DMS114 treated with DMSO at 0.1 percent for 48 hours (cell line): ENCODE measurements at regions not wholly inside any gene's neighbourhood (a gene's known extent, or its start where the extent isn't known, plus 50 kb on each side); places are given as distances from the start of the nearest gene placed in this dataset.

Source experiments
- DNase-seq: peaks from one replicate; lab custom pipeline; 2025; ENCODE audit not compliant: unreplicated experiment; lab: John Stamatoyannopoulos, UW

DNA sequence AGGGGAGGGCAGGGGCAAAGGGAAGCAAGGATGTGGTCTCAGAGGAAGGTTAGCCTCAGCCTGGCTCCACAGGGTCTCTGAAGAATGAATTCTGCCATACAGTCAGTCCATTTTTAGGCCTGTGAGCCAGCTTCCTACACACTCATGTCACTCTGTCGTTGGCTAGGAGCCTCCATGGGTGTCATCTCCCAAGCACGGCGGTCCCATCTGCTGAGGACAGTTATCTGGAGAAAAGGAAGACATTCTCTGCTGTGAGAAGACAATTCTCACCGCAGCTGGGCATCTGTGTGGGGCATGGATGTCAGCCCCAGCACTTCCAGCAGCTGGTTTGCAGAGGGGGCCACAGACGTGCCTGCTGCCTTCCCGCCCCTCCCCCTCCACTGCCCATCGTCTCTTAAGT lies 167.6 kb downstream of the LINC00237 start:
- no peak for DNase-seq

DNA sequence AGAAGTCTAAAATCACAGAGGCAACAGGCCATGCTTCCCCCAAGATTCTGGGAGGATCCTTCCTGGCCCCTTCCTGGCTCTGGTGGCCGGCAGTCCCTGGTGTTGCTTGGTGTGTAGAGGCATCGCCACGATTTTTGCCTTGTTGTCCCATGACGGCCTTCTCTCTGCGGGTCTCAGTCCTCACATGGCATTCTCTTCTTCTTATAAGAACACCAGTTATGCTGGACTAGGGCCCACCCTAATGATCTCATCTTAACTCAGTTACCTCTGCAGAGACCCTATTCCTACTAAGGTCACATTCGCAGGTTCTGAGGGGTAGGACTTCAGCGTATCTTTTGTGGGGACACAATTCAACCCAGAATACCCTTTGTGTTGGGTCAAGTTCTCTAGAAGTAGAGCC lies 168.0 kb downstream of the LINC00237 start:
- no peak for DNase-seq

DNA sequence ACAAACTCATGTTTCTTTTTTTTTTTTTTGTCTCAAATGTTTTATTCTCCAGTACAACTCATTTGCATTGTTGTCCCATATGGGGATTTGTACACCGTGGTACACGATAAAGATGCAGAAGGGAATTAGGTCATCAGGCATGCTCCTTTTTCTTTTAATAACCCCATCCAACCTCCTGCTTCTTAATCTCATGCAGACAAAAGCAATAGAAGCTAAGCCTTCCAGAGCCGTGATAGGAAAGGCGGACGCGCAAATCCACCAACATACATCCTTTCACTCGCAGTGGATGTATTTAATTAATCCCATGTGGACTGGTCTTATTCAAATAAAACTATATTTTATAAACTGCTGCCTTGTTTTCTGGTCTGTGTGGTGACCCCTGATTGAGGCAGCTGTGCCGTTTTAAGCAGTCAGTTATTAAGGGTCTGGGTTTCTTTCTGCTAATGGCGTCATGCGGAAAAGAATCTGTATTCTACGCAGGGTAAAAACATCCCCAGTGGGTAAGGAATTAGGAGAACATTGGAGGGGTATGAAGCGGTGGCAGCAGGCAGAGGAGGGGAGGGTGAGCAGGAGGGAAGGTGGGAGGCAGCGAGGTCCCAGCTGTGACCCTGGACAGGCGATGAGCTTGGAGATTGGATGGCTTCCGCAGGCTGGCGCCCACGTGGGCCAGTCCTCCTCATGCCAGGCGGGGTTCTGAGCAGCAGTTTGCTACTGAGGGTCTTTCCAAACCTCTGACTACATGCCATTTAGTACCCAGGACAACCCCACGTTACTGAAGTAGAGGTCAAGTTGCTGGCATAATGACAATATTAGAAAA lies 172.8 kb downstream of the LINC00237 start:
- DNase-seq = no peak

DNA sequence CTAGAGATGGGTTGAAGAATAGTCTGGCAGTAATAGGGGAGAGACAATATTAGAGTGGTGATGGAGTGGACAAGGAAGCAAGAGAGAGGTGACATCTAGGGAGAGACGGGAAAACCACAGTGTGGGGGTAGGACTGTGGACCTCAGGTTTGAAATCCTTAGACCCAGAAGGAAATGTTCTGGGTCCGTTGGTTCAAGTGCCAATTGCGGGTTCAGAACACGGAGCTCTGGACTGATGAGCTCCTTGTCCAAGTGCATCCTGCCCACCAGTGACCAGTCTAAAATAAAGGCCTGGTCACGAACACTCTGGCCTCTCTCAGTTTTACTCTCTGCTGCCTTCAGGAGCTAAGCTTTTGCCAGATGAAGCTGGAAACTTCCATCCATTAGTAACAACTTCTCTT lies 174.0 kb downstream of the LINC00237 start:
- no peak for DNase-seq

DNA sequence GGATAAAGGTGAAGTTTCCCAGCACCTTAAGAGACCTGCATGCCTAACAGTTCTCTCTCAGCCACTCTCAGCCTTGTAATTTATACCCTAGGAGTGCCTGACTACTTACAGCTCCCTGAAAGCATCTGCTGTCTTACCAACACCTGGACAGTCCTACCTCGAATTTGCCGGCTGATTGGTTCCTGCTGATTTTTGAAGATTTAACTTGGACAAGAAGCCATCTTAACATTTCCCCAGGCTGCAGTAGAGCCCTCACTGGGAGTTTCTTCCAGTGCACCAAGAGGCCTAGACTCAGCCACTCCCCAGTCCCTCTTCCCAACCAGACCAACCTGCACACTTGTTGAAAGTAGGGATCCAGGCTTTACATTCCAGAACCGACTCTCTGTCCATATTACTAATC lies 174.5 kb downstream of the LINC00237 start:
- no peak for DNase-seq

DNA sequence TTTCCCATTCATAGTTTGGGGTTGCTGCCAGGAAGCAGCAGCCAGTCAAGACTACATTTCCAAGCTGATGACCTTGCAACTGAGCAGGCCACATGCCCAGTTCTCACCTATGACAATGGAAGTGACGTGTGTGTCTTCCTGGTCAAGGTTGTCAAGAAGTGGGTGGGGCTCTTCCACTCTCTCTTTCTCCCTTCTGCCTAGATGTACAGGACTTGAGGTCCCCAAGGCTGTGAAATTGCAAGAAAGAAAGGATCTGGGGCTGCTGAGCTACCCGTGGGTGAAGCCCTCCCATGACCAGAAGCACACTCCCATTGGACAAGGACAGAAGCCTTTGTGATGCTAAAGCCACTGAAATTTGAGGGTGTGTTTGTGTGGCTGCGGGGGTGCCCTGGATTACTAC lies 175.1 kb downstream of the LINC00237 start:
- DNase-seq = no peak

DNA sequence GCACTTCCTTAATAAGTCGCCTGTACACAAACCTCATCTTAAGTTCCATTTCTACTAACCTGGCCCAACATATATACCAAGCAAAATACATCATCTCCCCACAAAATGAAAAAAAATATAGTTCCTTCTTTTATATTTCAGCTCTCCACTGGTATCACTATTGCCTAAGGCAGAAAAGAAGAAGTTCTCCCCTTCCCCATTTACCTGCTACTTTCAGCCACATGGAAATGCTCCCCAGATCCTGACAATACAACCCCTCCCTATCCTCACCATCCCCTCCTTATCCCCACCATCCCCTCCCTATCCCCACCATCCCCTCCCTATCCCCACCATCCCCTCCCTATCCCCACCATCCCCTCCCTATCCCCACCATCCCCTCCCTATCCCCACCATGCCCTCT lies 175.7 kb downstream of the LINC00237 start:
- DNase-seq = no peak

DNA sequence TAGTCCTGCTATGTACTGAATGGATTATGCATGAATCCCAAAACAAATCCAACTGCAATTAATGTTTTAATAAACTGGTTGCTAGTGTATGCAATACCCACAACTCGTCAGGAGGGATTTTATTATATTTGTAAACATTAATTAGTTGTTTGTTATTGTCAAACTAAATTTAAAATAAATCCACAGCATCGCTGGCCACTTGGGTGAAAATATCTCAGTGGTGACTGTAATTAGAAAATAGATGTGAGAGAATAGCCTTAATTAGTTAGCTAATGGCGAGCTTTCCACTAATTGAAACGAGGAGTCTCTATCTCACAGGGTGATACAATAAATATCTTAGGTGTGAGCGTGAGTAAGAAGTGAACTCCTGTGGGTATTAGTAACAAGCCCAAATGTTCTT lies 176.8 kb downstream of the LINC00237 start:
- DNase-seq = no peak

DNA sequence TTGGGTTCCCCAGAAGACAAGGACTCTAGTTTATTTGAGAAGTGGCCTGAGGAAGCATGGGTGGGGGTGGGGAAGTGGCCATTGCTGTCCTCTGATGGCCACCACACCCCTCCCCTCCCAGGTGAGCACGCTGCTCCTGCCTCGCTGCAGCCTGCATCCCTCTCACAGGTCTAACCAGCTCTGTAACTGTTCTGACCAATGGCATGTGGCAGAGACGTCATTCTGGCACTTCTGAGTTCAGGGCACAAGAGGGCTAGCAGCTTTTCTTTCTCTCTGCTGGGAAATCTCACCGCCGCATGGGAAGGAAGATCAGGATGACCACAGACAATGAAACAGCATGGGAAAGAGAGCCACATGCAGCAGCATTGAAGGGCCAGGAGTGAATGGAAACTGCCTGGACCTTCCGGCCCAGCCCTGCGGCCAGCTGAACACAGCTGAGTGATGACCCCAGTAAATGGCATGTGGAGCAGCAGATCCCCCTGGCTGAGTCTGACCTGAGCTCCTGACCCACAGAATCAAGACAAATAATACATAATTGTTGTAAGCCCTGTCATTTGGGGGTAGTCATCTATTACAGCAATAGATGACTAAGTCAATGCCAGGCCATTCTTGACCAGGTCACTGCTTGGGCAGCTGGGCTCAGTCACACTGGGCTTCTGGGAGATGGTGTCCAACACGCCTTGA lies 179.8 kb downstream of the LINC00237 start:
- DNase-seq = no peak

DNA sequence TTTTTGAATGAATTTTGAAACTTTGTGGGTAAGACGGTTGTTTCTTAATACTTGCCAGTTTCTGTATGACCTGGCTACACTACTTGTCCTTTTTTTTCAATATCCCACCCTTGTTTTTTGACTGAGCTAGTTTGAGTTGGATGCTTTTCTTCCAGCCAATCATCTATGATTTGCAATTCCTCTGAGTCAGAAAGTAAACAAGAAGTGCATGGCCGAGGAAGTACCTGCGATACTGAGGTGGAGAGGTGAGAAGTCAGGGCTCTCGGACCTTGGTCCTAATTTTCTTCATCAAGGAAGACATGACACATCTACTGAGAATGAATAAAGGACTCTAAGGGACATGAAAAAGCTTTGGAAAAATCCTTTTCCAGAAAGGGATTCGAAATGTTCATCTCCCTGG lies 185.7 kb downstream of the LINC00237 start:
- no peak for DNase-seq

DNA sequence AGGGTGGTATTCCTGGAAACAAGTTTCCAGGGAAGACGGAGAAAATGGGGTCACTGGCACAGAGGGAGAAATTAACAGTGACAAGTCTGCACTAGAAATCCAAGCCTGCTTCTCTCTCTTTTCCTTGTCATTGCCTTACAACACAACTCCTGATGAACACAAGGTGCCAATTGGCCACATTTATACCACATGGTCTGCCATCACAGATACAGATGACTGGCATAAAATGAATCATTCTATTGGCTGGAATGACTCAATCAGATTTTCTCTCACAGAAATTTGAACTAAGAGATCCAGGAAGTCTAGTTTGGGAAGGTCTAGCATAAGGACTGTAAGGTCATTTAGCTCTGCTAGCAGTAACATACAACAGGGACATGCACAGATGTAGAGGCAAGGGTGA lies 190.3 kb downstream of the LINC00237 start:
- no peak for DNase-seq

DNA sequence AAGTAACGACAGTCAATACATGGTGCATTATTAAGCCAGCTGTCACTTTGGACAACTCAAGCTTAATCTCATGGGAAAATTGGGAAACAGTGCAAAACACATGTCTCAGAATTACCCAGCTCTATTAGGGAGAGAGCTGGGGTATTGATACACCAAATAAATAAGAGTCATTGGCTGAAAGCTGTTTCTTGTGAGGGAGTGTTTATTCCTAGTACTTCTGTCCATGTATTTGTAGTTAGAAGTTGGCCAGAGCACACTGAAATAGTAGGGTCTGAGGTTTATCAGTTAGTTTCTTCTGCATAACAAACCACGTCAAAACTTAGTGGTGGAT lies 192.0 kb upstream of the RALGAPA2 start:
- no peak for DNase-seq

DNA sequence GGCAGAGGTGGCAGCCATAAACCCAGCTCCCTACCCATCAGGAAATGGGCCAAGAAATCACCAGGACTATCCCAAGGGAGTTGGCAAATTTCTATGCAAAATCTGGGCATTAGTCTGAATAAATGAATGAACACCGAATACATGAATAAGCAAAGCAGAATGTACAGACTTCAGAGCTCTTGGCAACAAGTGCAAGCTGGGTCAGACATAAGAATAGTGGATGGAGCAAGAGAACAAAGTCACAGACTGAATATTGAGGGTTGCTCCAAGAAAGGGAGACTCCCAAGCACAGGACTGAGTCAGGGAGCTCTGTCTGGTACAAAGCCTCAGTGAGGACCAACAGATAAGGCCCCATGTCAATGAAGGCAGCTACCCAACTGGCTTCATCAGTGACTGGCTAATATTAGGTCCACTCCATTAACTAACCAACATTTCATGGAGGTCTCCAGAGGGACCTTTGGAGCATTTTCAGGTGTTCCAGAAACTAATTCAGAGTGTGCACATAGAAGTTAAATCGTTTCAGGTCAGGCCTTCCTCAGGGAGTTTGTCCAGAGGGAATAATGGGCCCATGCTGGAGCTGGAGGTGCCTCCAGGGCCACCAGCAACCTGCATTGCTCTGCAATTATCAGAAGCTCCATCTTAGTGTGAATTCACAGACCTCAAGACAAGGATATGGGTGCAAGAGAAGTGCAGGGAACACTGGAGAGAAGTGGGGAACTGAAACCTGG lies 191.5 kb upstream of the RALGAPA2 start:
- DNase-seq = no peak

DNA sequence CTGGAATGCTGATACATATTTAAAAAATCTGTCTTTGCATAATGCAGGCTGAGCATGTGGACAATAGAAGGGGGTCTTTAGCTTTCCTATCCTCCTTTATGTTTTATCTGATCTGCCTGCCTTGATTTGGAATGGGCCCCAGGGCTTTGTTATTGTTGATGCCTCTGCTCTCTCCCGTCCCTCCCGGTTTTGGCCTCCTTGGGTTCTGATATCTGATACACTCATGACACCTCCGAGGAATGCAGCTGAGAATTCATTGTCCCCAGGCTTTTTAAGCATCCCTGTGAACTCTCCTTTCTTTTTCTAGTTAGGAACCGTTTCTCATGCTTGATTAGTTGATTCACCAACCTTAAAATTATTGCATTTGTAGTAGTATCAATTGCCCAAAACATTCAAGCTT lies 185.5 kb upstream of the RALGAPA2 start:
- no peak for DNase-seq

DNA sequence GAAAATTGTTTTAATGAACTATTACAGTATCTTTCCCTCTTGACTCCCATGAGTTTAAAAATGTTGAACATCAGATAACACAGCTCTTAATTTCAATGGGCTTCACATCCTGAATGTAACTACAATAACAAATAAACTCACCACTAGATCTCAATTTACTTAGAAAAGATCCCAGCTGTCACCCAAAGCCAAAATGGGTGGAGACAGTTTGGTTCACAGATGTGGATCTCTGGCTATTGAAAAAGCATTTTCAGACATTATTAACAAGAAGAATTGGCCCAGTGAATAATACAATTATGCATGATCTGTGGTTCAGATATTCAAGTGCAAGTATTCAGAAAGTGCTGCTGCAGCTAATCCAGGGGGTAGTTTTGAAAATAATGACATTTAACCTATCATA lies 184.7 kb upstream of the RALGAPA2 start:
- DNase-seq = no peak

DNA sequence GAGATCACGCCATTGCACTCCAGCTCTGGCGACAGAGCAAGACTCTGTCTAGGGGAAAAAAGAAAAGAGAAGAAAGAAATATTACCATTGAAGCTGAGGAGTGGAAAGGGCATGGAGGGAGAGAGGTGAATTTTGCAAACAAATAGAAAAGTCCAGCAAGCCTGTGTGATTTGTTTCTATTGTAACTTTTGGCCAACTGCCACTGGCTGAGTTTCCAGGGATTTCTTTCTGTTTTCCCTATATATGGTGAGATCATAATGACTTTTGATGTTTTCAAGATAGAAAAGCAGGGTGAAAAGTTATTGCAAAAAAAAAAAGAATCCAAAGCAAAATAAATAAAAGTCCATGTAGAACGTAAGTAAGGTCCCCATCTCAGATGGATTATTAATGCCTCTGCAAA lies 184.2 kb upstream of the RALGAPA2 start:
- DNase-seq = no peak

DNA sequence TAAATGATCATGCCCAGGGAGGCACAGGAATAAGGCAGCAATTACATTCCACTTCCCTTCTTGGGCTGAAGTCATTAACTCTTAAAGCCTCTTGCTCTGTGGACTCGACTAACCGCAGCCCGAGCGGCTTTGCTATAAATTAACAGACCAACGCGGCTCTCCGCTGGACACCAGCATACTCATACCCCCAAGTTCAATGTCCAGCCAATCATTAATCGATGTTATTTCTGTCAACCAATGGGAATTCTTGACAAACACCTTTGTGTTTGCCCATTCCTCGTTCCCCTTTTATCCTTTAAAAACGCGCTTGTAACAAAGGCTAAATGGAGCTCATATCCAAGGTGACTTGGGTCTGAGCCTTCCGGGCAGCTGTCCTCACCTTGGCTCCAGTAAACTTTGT lies 183.1 kb upstream of the RALGAPA2 start:
- DNase-seq = no peak

DNA sequence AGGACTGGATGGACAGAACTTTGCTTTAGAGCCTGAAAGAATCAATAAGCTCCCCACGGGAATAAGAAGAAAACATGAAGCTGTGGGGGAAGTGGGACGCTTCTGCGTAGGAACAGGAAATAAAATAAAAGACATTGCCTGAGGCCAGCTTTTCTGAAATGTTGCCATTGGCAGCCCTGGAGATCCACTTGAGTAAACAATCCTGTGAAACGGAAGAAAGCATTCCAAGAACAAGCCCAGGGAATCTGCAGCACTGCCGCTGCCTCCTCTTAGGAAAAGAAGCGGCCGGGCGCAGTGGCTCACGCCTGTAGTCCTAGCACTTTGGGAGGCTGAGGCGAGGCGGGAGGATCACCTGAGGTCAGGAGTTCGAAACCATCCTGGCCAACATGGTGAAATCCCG lies 182.3 kb upstream of the RALGAPA2 start:
- DNase-seq = no peak

DNA sequence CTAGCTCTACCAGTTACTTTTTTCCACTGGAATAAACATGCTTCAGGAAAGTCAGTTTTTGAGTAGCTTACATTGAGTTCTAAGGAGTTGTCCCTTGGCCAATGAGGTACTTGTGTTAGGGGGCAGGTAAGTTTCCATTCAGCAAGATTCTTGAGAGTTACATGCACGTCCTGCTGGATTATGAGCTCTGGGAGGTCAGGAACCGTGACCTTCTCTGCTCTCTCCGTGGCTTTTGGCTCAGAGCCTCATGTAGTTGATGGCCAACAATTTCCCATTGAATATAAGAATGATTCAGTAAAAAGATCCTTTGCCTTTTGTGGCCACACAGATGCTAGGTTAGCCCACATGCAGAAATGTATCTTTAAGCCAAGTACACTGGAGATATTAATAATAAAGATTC lies 181.8 kb upstream of the RALGAPA2 start:
- DNase-seq = no peak

DNA sequence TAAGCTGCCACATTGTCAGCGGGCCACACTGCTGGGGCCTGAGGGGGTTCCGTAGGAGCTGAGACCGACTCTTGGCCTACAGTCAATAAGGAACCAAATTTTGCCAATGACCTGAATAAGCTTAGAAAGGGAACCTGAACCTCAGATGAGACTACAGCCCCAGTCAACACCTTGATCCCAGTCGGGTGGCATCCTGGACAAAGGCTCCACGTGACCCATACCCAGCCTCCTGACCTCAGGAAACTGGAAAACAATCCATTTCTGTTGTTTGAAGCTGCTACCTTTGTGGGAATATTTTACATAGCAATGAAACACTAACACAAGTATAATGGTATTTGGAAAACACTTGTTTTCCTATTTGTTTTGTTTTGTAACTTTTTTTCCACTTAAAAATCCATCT lies 179.9 kb upstream of the RALGAPA2 start:
- DNase-seq = no peak

DNA sequence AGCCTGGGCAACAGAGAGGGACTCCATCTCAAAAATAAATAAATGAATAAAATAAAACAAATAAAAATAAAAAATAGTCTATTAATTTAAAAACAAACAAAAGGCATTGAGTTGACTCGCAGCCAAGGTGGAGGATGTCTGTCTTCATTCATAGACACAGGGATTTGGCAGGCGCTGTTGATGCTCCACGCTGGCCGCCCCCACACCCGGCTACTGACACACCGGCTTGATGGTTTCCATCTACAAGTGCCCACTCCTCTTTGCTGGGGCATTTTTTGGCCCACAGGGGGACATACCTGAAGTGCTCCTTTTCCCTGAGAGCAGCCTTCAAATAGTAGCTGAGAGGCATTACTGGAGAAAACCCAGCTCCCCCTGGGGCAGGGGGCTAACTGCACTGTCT lies 178.3 kb upstream of the RALGAPA2 start:
- DNase-seq = no peak

DNA sequence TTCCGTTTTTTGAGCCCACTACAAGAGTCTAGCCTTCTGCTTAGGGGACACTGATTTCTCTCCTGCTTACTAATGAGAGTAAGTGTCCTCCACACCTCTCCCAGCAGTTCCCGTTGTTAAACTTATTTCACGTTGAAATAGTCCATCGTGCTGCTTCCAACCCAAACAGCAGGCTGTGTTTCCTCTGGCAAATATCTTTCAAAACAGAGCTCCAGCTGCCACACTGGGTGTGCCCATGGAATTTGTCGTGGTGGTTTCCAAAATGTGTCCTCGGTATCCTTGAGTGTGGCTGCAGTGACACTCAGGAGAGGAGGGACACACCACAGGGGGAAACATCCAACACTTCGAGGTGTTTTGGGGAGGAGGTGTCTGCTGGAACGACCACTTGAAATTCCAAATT lies 176.5 kb upstream of the RALGAPA2 start:
- no peak for DNase-seq
